Mucosa of descending colon (tissue), 3 donors: ENCODE measurements at regions not wholly inside any gene's neighbourhood (a gene's known extent, or its start where the extent isn't known, plus 50 kb on each side); places are given as distances from the start of the nearest gene placed in this dataset.

Source experiments
- ATAC-seq: fragments of 200-7000 bp; cut with Tn5 transposase; one replicate; pipeline ENCODE4 v1.9.1; 2020; ENCODE audit warnings: mild to moderate bottlenecking, moderate library complexity
- DNase-seq, 3 donors: peaks; one replicate each; pipeline ENCODE4 v3.0.0-alpha.2; 2020
- H3K36me3 ChIP-seq: fragments of 200-600 bp; one replicate; pipeline ENCODE4 v1.8.0; 2021; ENCODE audit warnings: low read depth, mild to moderate bottlenecking
- H3K4me1 ChIP-seq: fragments of 200-600 bp; one replicate; pipeline ENCODE4 v1.8.0; 2021; ENCODE audit warnings: low read depth, mild to moderate bottlenecking
- H3K4me3 ChIP-seq: fragments of 200-600 bp; one replicate; pipeline ENCODE4 v1.8.0; 2021; ENCODE audit warnings: mild to moderate bottlenecking
- H3K9me3 ChIP-seq: fragments of 200-600 bp; one replicate; pipeline ENCODE4 v1.8.0; 2021; ENCODE audit warnings: mild to moderate bottlenecking
- CTCF ChIP-seq: fragments of 200-600 bp; IDR thresholded peaks from one replicate; pipeline ENCODE4 v1.8.0; 2022; ENCODE audit warnings: antibody characterized with exemption, mild to moderate bottlenecking
- intact Hi-C, 2 donors: fragments of 100-400 bp; cut with DNase I in 1 of 2; cut with micrococcal nuclease in 1 of 2; formaldehyde crosslinking; loops; one replicate each; pipeline versions ENCODE4 v1.11.0 to v1.11.1; 2022; cut with DNase I, micrococcal nuclease
- donor health status: DM: no; HTN: no; CAD: no; lungs with moderate emphysema.
- donor health status: DM: no; HTN: no; CAD: no.
- donor health status: DM: no; HTN: yes; CAD: no.

- TF ChIP-seq CTCF = no peak
- intact Hi-C loops = no loop called here
- Histone ChIP-seq H3K36me3 (no peaks in the 10 kb centered on the region), H3K4me1 (no peaks in the 10 kb centered on the region), H3K9me3 (no peaks in the 10 kb centered on the region), H3K4me3 (no peak overlapping the region)
- ATAC-seq (no peak), DNase-seq (no peak)
Measured at GRCh38 chr4:123869286-123870215, 473.0 kb downstream of the SPRY1 start.

- H3K36me3 ChIP-seq = no peaks in the 10 kb centered on the region
- H3K9me3 ChIP-seq = no peaks in the 10 kb centered on the region
- intact Hi-C loops = no loop called here
- no peaks in the 10 kb centered on the region for H3K4me1 ChIP-seq
- H3K4me3 ChIP-seq = no peak overlapping the region
- no peak for TF ChIP-seq CTCF
- ATAC-seq = no peak
- DNase-seq = no peak
Measured at GRCh38 chr4:123870216-123870876, 473.8 kb downstream of the SPRY1 start.

GRCh38 chr4:123871341-123871740 is 474.7 kb downstream of the SPRY1 start:
- no peak for ATAC-seq

DNA sequence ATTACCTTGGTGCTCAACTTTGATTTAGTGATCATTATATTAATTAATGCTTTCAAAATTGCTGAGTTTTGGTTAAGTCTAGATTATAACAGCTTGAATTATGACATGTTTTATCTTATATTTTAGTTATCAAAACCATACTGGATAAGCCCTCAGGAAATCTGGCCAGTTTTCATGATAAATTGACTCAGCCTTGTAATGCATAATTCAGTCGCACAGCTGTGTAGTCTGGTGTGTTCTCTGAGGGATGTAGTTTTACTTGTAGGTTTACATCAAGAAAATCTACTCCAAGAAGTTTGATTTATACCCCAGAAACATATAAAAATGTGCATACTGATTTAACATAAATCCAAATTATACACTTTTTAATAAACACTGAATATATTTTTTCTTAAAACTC is 477.5 kb downstream of the SPRY1 start:
- no peak for DNase-seq

More at GRCh38 chr4:123871341-123871740, 474.7 kb downstream of the SPRY1 start:
- no peak overlapping the region for H3K4me3 ChIP-seq
- no peaks in the 10 kb centered on the region for H3K9me3 ChIP-seq
- no peaks in the 10 kb centered on the region for H3K4me1 ChIP-seq
- intact Hi-C loops = no loop called here
- DNase-seq = no peak
- no peaks in the 10 kb centered on the region for H3K36me3 ChIP-seq
- TF ChIP-seq CTCF = no peak

GRCh38 chr4:123876143-123876542 is 479.5 kb downstream of the SPRY1 start:
- DNase-seq = no peak
- no peak overlapping the region for H3K4me3 ChIP-seq
- intact Hi-C loops = no loop called here

More for the DNA sequence above, 477.5 kb downstream of the SPRY1 start:
- no peak for TF ChIP-seq CTCF
- ATAC-seq = no peak
- no peaks in the 10 kb centered on the region for H3K4me1 ChIP-seq
- no peaks in the 10 kb centered on the region for H3K36me3 ChIP-seq
- H3K4me3 ChIP-seq = no peak overlapping the region
- intact Hi-C loops = no loop called here
- H3K9me3 ChIP-seq = no peaks in the 10 kb centered on the region

More at GRCh38 chr4:123876143-123876542, 479.5 kb downstream of the SPRY1 start:
- Histone ChIP-seq H3K9me3 (no peaks in the 10 kb centered on the region), H3K36me3 (no peaks in the 10 kb centered on the region), H3K4me1 (no peaks in the 10 kb centered on the region)
- TF ChIP-seq CTCF = no peak
- no peak for ATAC-seq
